ENCODE measurements at regions not wholly inside any gene's neighbourhood (a gene's known extent, or its start where the extent isn't known, plus 50 kb on each side); places are given as distances from the start of the nearest gene placed in this dataset.

DNA sequence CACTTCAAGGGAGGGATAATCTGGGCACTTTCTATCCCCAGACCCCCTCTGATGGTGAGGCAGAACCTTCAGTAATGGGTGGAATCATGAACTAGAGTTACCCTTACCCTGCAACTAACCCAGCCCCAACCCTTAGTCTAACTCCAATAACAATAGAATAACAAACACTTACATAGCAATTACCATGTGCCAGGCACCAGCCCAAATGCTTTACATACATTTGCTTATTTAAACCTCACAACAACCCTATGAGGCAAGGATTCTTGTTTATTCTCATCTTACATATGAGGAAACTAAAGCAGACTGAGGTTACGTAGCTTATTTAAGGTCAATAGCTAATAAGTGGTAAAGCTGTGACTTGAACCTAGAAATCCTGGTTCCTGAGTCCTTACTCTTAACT is 132.8 kb downstream of the CYP26B1 start:
- DNase-seq: no peak
- ATAC-seq: no peak
- no peak overlapping the region for H3K27ac Mint-ChIP-seq
- TF ChIP-seq CTCF (IDR thresholded peaks at IDR 0.05): no peak
- ChIA-PET POLR2A (no interaction called here), CTCF (no interaction called here)
- no peaks in the 10 kb centered on the region for H3K9me3 Mint-ChIP-seq
- H3K36me3 Mint-ChIP-seq (ENCODE audit: low read depth): no peaks in the 10 kb centered on the region
- H3K4me3 Mint-ChIP-seq: no peak overlapping the region
- no peaks in the 10 kb centered on the region for H3K27me3 Mint-ChIP-seq
- no peaks in the 10 kb centered on the region for H3K4me1 Mint-ChIP-seq (ENCODE audit: low read depth)
- intact Hi-C loops (cut with micrococcal nuclease): no loop called here

- POLR2A ChIA-PET: no interaction called here
- intact Hi-C loops (cut with micrococcal nuclease): no loop called here
- CTCF ChIA-PET: no interaction called here
- no peaks in the 10 kb centered on the region for H3K27me3 Mint-ChIP-seq
- ATAC-seq (no peak), DNase-seq (no peak)
- no peak for TF ChIP-seq CTCF (IDR thresholded peaks at IDR 0.05)
- no peaks in the 10 kb centered on the region for H3K9me3 Mint-ChIP-seq
- H3K4me1 Mint-ChIP-seq (ENCODE audit: low read depth): no peaks in the 10 kb centered on the region
- no peak overlapping the region for H3K27ac Mint-ChIP-seq
- no peaks in the 10 kb centered on the region for H3K36me3 Mint-ChIP-seq (ENCODE audit: low read depth)
- no peak overlapping the region for H3K4me3 Mint-ChIP-seq
Measured at GRCh38 chr2:72013726-72014125, 133.9 kb downstream of the CYP26B1 start.

- H3K27ac Mint-ChIP-seq: no peak overlapping the region
- H3K36me3 Mint-ChIP-seq (ENCODE audit: low read depth): no peaks in the 10 kb centered on the region
- ATAC-seq (no peak), DNase-seq (no peak)
- TF ChIP-seq CTCF (IDR thresholded peaks at IDR 0.05): no peak
- no peaks in the 10 kb centered on the region for H3K9me3 Mint-ChIP-seq
- no peaks in the 10 kb centered on the region for H3K4me1 Mint-ChIP-seq (ENCODE audit: low read depth)
- intact Hi-C loops (cut with micrococcal nuclease): no loop called here
- no peak overlapping the region for H3K4me3 Mint-ChIP-seq
- CTCF ChIA-PET: no interaction called here
- POLR2A ChIA-PET: no interaction called here
- H3K27me3 Mint-ChIP-seq: no peaks in the 10 kb centered on the region
Measured at GRCh38 chr2:72012886-72013574, 134.6 kb downstream of the CYP26B1 start.

DNA sequence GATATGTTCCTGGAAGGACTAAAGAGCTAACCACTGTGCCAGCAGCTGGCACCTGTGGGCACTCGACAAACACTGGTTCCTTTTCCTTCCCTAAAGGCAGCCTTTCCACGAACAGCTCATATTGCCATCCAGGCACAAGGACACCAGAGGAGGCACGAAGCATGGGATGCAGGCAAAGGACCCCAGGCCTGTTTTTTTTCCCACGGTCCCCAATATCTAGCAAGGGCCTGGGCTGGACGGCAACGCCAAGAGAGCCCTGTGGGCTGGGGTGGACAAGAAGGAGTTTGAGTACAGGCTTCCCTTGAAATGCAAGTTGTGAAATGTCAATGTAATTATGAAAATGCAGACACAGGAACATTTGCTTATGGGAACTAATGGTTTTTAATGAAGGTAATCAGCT is 135.9 kb downstream of the CYP26B1 start:
- no peaks in the 10 kb centered on the region for H3K36me3 Mint-ChIP-seq (ENCODE audit: low read depth)
- H3K27me3 Mint-ChIP-seq: no peaks in the 10 kb centered on the region
- DNase-seq (no peak), ATAC-seq (no peak)
- no peaks in the 10 kb centered on the region for H3K9me3 Mint-ChIP-seq
- ChIA-PET CTCF (no interaction called here), POLR2A (no interaction called here)
- no peak for TF ChIP-seq CTCF (IDR thresholded peaks at IDR 0.05)
- intact Hi-C loops (cut with micrococcal nuclease): no loop called here
- no peaks in the 10 kb centered on the region for H3K4me1 Mint-ChIP-seq (ENCODE audit: low read depth)
- no peak overlapping the region for H3K27ac Mint-ChIP-seq
- no peak overlapping the region for H3K4me3 Mint-ChIP-seq

DNA sequence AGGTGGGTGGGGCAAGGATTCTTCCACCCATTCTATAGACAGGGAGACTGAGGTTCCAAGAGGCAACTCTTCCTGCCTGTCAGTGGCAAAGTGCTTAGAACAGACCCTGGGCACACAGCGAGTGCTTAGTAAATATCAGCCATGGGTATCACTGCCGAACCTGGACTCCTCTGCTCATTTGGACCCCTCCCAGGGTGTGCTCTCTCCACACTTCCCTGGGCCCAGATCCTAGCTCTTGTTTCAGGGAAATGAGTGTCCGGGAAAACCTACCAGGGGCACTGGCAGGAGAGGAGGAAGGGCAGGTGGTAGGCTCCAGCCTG is 136.3 kb downstream of the CYP26B1 start:
- CTCF ChIA-PET: no interaction called here
- H3K36me3 Mint-ChIP-seq (ENCODE audit: low read depth): no peaks in the 10 kb centered on the region
- H3K4me1 Mint-ChIP-seq (ENCODE audit: low read depth): no peaks in the 10 kb centered on the region
- ATAC-seq (no peak), DNase-seq (no peak)
- no peak overlapping the region for H3K27ac Mint-ChIP-seq
- no peak for TF ChIP-seq CTCF (IDR thresholded peaks at IDR 0.05)
- no peaks in the 10 kb centered on the region for H3K9me3 Mint-ChIP-seq
- POLR2A ChIA-PET: no interaction called here
- H3K4me3 Mint-ChIP-seq: no peak overlapping the region
- intact Hi-C loops (cut with micrococcal nuclease): no loop called here
- H3K27me3 Mint-ChIP-seq: no peaks in the 10 kb centered on the region
